HT-29 (cell line): ENCODE measurements at regions not wholly inside any gene's neighbourhood (a gene's known extent, or its start where the extent isn't known, plus 50 kb on each side); places are given as distances from the start of the nearest gene placed in this dataset. TPM values are rescaled to one million over a fixed set of nuclear protein-coding genes. Genes with fewer than 3 reads are reported as not detected.
"Not testable (repeated sequence)": the region's sequence is repeated elsewhere in the genome, so short reads cannot be mapped to it uniquely, and the experiment has no call there.

Experiments
- DNase-seq: peaks from one replicate; pipeline ENCODE4 v3.0.0-alpha.2; 2015; ENCODE audit warnings: low spot score
- small RNA-seq: library from RNA; depleted of rRNA; stranded (forward); fragments of <200 nt; gene quantifications from one replicate; pipeline ENCODE3, GENCODE V24; 2014

DNA sequence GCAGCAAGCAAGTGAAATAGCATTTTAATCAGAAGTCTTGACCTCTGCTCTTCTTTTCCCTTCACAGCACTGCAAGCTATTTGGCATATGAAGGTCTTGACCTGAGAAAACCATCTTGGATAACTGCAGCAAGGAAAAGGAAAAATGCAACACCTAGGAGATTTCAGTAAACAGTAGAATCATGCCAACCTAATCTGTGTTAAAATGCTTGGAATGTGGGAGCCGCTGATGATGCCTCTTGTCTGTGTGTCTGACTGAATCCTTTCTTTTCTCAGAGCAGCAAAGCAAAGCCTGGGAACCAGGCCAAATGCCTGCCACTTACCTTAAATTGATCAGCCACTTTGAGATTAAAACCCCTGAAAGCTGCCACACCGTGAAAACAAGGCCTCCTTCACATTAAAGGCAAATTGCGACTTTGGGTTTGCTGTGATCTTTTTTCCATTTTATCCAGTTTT lies 80.4 kb upstream of the CDK6 start:
- no peak for DNase-seq

DNA sequence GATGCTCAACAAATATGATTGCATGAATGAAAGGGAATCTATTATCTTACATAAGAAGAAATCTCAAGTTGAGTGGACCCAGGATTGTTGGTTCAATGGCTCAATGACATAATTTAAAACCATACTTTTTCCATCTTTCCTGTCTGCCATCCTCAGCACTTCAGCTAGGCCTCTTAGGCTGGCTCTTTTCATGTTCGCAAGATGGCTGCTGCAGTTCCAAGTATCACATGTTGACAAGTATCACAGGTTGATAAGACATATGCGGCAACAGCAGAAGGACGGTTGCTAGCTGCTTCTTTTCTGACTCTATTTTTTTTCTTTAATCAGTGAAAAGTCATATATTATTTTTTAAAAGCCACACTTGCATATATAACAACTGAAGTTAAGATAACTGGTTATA lies 79.0 kb upstream of the CDK6 start:
- DNase-seq = no peak

DNA sequence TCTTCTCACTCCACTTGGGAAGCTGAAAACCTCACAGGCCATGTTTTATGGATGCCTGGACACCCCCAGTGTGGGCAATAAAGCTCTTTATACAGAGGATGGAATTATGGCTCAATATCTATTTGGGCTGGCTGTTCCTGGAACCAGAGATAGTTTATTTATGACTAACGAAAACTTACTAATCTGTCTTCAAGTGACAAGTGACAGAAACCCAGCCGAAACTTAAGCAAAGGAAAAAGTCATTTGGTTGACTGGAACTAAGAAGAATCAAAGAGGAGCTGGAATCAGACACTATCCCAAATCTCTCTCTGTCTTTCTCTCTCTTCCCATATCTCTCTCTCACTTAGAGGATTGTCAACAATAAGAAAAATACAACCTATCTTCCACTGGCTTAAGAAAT lies 78.3 kb upstream of the CDK6 start:
- no peak for DNase-seq

DNA sequence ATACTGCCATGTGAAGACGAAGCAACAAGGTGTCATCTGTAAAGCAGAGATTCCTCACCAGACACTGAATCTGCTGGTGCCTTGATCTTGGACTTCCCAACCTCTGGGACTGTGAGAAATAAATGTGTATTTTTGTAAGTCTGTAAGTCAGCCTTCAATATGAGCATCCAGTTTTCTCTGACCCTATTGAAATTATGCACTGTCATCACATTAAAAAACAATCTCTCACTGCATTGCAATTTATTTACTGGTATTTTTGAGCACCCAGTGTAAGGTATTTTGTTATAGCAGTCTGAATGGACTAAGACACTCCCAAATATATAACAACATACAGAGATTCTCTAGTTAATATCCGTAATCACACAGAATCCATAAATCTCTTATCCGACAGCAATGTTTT lies 77.5 kb upstream of the CDK6 start:
- no peak for DNase-seq

DNA sequence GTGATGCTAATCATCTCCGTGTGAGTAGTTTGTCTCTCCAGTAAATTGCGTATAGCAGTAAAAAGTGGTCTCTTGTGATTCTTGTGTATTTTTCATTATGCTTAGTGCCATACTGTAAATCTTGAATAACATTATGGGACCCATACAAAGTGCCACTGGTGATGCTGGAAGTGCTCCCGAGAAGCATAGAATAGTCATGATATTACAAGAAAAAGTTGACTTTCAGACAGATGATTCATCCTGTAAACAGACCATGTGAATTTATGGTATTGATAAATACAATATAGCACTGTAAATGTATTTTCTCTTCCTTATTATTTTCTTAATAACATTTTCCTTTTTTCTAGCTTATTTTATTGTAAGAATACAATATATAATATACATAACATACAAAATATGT lies 74.6 kb upstream of the CDK6 start:
- DNase-seq = no peak

DNA sequence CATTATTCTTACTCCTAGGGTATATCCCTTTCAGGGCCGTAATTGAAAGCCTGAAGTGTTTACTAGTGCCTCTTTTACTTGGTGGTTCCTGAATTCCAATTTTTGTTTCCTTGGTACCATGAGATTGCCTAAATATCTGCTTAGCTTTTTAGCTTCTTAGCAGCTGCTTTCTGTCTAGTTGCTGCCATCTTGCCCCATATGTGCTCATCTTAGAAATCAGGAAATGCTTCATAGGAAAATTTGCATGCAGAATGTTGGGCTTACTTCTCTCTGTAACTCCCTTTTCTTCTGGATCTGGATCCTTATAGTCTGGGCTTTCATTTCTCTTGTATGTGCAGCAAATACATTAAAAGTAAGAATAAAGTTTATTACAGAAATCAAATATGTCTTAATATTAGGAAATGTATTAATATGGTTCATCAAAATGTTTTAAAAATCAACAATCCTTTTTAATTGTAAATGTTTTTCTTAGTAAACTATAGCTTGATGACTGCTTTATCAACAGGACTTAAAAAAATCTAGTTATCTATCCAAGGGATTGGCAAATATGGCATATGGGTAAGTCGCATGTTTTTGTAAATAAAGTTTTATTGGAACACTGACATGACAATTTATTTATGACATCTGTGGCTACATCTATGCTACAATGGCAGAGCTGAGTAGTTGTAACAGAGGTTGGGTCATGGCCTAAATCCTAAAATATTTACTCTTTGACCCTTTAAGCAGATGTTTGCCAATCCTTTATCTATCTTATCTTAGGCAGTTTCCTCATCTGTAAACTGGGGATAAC lies 73.5 kb upstream of the CDK6 start:
- no peak for DNase-seq

DNA sequence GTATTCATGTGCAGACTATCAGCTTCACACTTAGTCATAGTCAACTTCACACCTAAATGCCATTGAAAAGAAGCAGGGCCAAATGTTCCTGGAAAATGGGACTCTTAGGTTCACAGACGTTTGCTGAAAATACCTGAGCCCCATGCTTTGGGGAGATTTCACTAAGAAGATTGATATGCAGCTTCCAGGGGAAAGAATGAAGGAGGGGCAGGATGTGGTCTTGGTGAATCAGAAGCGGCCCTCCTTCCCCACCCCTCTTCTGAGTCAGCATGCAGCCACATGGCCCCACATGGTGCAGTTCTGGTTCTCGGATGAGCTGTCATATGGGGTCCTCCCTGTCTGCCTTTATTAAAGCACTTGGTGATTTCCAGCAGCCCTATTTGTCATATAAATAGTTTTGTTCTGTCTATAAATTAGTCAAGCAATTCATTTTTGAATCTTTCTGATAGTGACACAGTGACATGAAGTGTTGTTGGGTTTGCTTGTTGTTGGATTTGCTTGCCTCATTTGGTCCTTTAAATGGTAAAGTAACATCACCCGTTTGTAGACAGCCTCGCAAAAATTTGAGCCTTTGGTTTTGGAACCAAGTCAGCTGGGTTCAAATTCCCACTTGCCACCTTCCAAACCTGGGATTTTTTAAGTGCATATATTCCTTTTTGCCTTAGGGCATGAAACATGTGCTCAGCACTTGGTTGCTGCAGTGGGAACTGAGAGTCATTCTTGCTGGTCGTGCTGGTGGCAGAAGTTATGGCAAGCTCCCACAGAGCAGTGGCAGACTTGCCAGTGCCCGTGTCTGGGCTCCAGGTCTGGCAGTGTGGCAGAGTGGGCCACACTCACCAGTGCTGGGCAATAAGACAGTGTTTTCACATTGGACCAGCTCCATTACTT lies 68.1 kb upstream of the CDK6 start:
- peak; percentile 42 for DNase-seq

DNA sequence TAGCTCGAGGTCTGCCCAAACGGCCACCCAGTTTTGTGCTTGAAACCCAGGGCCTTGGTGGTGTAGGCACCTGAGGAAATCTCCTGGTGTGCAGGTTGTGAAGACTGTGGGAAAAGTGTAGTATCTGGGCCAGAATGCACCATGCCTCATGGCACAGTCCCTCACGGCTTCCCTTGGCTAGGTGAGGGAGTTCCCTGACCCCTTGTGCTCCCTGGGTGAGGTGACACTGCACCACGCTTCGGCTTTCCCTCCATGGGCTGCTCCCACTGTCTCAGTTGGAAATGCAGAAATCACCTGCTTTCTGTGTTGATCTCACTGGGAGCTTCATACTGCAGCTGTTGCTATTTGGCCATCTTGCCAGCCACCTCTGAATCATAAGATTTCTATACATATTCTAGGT lies 62.4 kb upstream of the CDK6 start:
- DNase-seq = no peak

DNA sequence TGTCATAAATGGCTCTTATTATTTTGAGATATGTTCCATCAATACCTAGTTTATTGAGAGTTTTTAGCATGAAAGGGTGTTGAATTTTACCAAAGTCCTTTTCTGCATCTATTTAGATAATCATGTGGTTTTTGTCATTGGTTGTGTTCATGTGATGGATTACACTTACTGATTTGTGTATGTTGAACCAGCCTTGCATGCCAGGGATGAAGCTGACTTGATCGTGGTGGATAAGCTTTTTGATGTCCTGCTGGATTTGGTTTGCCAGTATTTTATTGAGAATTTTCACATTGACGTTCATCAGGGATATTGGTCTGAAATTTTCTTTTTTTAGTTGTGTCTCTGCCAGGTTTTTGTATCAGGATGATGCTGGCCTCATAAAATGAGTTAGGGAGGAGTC lies 58.5 kb upstream of the CDK6 start:
- DNase-seq = not testable (repeated sequence)

DNA sequence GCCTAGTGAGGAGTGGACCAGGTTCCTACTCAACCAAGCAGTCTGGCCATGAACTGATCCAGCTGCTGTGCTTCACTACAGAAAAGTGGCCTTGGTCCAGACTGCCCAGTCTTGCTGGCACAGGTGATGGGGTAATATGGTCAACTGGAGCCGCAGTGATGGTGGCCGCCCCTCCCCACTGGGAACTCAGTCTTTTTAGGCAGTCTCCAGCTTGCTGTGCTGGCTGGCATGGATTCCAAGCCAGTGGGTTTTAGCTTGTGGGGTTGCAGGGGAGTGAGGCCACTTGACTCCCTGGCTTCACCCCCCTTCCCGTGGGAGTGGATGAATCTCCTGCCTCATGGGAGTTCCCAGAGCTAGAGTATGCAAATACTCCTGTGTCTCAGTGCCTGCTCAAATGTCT lies 52.7 kb upstream of the CDK6 start:
- DNase-seq = no peak

Small RNA genes in the stretch of these regions (small RNA-seq; reads per million reads assigned to genes)
- gene RN7SL7P = not detected
